Daoy (cell line): ENCODE measurements at regions not wholly inside any gene's neighbourhood (a gene's known extent, or its start where the extent isn't known, plus 50 kb on each side); places are given as distances from the start of the nearest gene placed in this dataset.

Source experiments
- DNase-seq: peaks from one replicate; pipeline ENCODE4 v3.0.0-alpha.2; 2015; ENCODE audit warnings: low read depth

- DNase-seq = no peak
Observed at GRCh38 chr10:108785011-108785410, 1138.3 kb downstream of the XPNPEP1 start.

- no peak for DNase-seq
Observed at GRCh38 chr10:108784534-108784933, 1138.8 kb downstream of the XPNPEP1 start.

DNA sequence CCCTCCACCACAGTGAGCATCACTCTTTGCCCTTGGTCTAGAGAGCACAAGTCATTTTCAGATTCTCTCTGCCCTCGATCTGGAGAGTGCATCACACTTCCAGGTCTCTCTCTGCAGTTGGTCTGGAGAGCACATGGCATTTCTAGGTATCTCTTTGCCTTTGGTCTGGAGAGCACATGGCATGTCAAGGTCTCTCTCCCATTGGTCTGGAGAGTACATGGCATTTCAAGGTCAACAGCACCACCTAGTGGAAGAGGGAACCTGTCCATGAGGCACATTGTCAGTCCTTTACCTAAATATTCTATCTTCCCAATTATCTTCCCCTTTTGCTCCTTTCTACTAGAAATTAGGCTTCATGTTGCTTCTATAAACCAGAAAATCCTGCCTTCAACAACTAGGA, 1139.4 kb downstream of the XPNPEP1 start:
- DNase-seq = peak; percentile 5

GRCh38 chr10:108782411-108782810, 1140.9 kb downstream of the XPNPEP1 start:
- no peak for DNase-seq

GRCh38 chr10:108779501-108779900, 1143.8 kb downstream of the XPNPEP1 start:
- no peak for DNase-seq

GRCh38 chr10:108775911-108776475, 1147.3 kb downstream of the XPNPEP1 start:
- DNase-seq = no peak

GRCh38 chr10:108771106-108771505, 1152.2 kb downstream of the XPNPEP1 start:
- DNase-seq = no peak

- DNase-seq = no peak
Observed at GRCh38 chr10:108765794-108766193, 1157.5 kb downstream of the XPNPEP1 start.

- no peak for DNase-seq
Observed at GRCh38 chr10:108757946-108758345, 1165.4 kb downstream of the XPNPEP1 start.

- no peak for DNase-seq
Observed at GRCh38 chr10:108755646-108756045, 1167.7 kb downstream of the XPNPEP1 start.

GRCh38 chr10:108753326-108753725, 1170.0 kb downstream of the XPNPEP1 start:
- DNase-seq = no peak

DNA sequence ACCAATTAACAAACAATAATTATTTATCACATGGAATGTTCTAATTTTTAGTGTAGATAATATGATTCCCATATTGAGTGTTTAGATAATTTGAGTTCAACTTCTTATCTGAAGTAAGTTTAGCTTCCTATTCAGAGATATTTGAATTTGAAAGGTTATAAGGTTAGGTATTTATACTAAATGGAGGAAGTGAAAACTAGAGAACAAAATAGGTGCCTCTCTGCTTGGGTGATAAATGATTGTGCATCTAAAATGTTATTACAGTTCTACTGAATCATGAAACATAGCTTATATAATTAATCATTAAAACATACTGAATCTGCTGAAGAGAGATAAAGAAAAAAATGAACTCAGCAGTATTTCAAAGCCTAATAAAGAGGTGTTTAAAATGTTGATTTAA, 1174.3 kb downstream of the XPNPEP1 start:
- DNase-seq = no peak

DNA sequence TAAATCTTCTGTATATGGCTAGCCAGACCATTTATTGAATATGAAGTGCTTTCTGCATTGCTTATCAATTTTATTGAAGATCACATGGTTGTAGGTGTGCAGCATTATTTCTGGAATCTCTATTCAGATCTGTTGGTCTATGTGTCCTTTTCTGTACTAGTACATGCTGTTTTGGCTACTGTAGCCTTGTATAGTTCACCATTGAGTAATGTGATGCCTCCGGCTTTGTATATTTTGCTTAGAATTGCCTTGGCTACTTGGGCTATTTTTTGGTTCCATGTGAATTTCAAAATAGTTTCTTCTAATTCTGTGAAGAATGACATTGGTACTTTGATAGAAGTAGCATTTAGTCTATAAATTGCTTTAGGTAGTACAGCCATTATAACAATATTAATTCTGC, 1187.2 kb downstream of the XPNPEP1 start:
- DNase-seq = no peak

DNA sequence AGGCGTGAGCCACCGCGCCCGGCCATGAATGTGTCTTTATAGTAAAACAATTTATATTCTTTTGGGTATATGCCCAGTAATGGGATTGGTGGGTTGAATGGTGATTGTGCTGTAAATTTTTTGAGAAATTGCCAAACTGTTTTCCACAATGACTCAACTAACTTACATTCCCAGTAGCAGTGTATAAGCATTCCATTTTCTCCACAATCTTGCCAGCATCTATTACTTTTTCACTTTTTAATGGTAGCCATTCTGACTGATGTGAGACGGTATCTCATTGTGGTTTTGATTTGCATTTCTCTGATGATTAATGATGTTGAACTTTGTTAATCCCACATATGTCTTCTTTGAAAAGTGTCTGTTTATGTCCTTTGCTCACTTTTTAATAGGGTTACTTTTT, 1187.9 kb downstream of the XPNPEP1 start:
- DNase-seq = no peak

- DNase-seq = no peak
Observed at GRCh38 chr10:108721874-108722273, 1201.4 kb downstream of the XPNPEP1 start.

DNA sequence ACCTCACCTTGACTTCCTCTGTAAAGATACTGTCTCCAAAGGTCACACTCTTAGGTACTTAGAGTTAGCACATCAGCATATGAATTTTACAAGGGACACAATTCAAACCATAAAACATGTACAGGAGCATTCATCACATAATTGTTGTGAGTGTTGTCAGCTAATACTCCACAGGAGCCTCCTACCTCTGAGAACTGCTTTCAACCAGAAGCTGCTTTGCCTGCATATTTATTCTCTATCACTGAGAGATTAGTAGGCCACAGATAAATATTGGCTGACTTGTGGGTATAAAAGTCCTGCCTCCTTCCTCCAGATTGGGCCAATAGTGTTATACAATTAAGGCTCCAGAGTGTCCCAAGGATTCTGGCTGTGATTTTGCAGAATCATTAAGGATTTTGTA, 1207.0 kb downstream of the XPNPEP1 start:
- no peak for DNase-seq

- no peak for DNase-seq
Observed at GRCh38 chr10:108709927-108710722, 1213.2 kb downstream of the XPNPEP1 start.

DNA sequence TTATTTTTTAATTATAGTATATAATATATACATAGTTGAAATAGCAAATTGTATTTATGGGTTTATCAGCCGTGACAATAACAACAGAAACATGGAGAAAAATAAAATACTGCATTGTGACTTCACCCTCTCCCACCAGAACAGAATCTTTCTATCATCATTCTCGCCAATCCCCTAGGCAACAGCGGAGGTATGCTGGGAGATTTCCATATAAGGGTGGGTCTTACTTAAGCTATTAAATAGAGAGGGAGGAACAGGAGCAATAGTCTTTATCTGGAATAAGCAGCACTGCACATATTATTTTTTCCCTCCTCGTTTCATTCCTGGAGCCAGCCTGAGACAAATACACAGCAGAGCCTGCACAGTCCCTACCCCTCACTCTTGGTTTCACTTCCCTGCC, 1214.9 kb downstream of the XPNPEP1 start:
- DNase-seq = no peak

DNA sequence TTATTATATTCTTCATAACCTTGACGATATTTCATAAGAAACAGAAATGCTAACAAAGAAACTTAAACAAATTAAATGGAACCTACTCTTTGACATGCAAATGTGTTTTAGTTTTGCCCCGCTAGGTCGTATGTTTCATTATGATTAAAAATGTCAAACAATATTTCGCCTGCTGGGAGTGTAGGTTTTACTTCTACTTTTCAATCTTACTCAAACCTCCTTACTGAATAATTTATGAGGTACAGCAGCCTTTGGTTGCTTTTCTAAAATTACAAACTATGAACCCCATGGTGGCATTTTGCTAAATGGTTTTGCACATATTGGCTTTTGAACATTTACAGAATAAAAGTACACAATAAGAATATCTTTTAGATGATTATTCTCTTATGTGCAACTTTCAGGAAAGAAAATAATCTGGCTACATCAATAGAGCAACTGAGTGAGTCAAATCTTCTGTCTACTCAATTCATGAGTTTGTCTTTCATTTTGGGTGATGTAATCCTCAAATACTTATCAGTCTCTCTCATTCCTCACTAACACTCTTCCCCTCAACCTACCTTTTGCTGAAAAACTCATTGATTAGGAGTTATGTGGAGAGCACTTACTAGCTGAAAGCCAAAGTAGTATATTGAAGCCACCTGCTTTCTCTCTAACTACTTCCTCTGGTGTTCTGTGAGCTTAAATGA, 1226.4 kb downstream of the XPNPEP1 start:
- no peak for DNase-seq

GRCh38 chr10:108691126-108691525, 1232.2 kb downstream of the XPNPEP1 start:
- DNase-seq = no peak

- DNase-seq = no peak
Observed at GRCh38 chr10:108690530-108690929, 1232.8 kb downstream of the XPNPEP1 start.

DNA sequence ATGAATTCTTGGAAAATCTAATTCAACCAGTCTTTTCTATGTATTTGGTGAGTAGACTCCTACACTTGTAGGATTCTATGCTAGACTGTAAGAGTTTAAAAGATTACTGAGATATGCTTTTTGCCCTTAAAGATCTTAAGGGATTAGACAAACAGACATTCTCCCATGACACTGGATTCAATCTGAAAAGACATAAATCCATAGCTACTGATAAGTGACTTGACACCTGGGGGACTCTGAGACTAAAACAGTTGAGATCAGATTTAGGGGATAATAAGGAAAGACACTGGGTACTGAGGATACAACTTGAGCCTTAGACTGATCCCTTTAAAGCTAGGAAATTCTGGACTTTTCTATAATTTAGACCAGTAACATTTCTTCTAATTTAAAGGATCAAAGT, 1233.4 kb downstream of the XPNPEP1 start:
- no peak for DNase-seq

- DNase-seq = no peak
Observed at GRCh38 chr10:108688314-108688713, 1235.0 kb downstream of the XPNPEP1 start.
